22Rv1 (cell line): ENCODE measurements at regions not wholly inside any gene's neighbourhood (a gene's known extent, or its start where the extent isn't known, plus 50 kb on each side); places are given as distances from the start of the nearest gene placed in this dataset.

ENCODE experiments used
- ZFX ChIP-seq: fragments of 450-650 bp; IDR thresholded peaks from 2 replicates; pipeline ENCODE4 v1.6.1; 2017; ENCODE audit warnings: antibody characterized with exemption, borderline replicate concordance
- TF ChIP-seq, protein P1 (sequence below): fragments of 450-650 bp; IDR thresholded peaks from 2 replicates; pipeline ENCODE4 v1.5.1; 2017; ENCODE audit warnings: mild to moderate bottlenecking

DNA sequence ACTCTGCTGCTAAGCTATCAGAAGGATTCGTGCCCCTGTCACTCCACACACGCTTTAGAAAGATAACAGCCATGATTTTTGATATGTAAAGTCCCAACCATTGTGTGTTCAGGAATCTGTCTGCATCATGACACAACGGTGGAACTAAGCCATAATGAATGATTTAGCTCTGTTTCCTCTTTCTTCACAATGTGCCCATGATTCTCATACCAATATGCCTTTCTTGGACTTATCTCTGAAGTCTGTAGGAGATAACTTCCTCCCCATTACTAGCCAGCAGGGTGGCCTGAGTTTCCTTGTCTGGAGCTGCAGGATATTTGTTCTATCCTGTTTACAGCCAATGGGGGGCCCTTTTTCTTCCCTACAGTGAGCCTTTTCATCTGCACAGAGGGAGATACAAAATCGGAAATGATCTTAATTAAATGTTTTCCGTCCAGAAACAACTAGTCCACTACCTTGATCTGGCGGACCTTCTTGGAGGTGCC is 511.7 kb downstream of the USP25 start:
- TF ChIP-seq, protein P1, sequence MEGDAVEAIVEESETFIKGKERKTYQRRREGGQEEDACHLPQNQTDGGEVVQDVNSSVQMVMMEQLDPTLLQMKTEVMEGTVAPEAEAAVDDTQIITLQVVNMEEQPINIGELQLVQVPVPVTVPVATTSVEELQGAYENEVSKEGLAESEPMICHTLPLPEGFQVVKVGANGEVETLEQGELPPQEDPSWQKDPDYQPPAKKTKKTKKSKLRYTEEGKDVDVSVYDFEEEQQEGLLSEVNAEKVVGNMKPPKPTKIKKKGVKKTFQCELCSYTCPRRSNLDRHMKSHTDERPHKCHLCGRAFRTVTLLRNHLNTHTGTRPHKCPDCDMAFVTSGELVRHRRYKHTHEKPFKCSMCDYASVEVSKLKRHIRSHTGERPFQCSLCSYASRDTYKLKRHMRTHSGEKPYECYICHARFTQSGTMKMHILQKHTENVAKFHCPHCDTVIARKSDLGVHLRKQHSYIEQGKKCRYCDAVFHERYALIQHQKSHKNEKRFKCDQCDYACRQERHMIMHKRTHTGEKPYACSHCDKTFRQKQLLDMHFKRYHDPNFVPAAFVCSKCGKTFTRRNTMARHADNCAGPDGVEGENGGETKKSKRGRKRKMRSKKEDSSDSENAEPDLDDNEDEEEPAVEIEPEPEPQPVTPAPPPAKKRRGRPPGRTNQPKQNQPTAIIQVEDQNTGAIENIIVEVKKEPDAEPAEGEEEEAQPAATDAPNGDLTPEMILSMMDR = no peak
- TF ChIP-seq ZFX = no peak
